HEK293 (cell line): ENCODE measurements at regions not wholly inside any gene's neighbourhood (a gene's known extent, or its start where the extent isn't known, plus 50 kb on each side); places are given as distances from the start of the nearest gene placed in this dataset.

ENCODE experiments used
- CTCF ChIP-seq: fragments of 450-650 bp; formaldehyde crosslinking; IDR thresholded peaks from 2 replicates; pipeline ENCODE4 v1.5.1; 2016; ENCODE audit warnings: missing biosample characterization, missing genetic modification characterization
- RBAK ChIP-seq: fragments of 450-650 bp; formaldehyde crosslinking; IDR thresholded peaks from 2 replicates; pipeline ENCODE4 v1.5.1; 2016; ENCODE audit warnings: missing biosample characterization, missing genetic modification characterization
- WT1 ChIP-seq: fragments of 450-650 bp; formaldehyde crosslinking; IDR thresholded peaks from 2 replicates; pipeline ENCODE4 v1.5.1; 2016; ENCODE audit warnings: missing biosample characterization, missing genetic modification characterization
- ZNF501 ChIP-seq: fragments of 450-650 bp; formaldehyde crosslinking; IDR thresholded peaks from 2 replicates; pipeline ENCODE4 v1.5.1; 2016; ENCODE audit warnings: missing biosample characterization, missing genetic modification characterization
- ZNF558 ChIP-seq: fragments of 450-650 bp; formaldehyde crosslinking; IDR thresholded peaks from 2 replicates; pipeline ENCODE4 v1.5.1; 2016; ENCODE audit warnings: missing biosample characterization, missing genetic modification characterization
- ZNF639 ChIP-seq: fragments of 450-650 bp; formaldehyde crosslinking; IDR thresholded peaks from 2 replicates; pipeline ENCODE4 v1.5.1; 2016; ENCODE audit warnings: missing biosample characterization, missing genetic modification characterization
- ZNF670 ChIP-seq: fragments of 450-650 bp; formaldehyde crosslinking; IDR thresholded peaks from 2 replicates; pipeline ENCODE4 v1.5.1; 2016; ENCODE audit warnings: missing biosample characterization, missing genetic modification characterization, low read depth

GRCh38 chr5:61600945-61601511 lies 269.0 kb downstream of the ZSWIM6 start:
- TF ChIP-seq CTCF (tag by site-specific recombination) (no peak), RBAK (no peak), WT1 (no peak), ZNF670 (no peak), ZNF639 (tag by site-specific recombination) (no peak), ZNF558 (no peak), ZNF501 (tag by site-specific recombination) (no peak)
